SK-N-SH treated with all-trans-retinoic acid at 6 μM for 48 hours (cell line): ENCODE measurements at regions not wholly inside any gene's neighbourhood (a gene's known extent, or its start where the extent isn't known, plus 50 kb on each side); places are given as distances from the start of the nearest gene placed in this dataset.

Source experiments
- ATAC-seq: fragments of 200-7000 bp; cut with Tn5 transposase; 3 replicates; pipeline ENCODE4 v1.9.1; 2020; ENCODE audit warnings: mild to moderate bottlenecking, moderate library complexity
- ARNTL ChIP-seq: fragments of 450-650 bp; formaldehyde crosslinking; IDR thresholded peaks from 2 replicates; pipeline ENCODE4 v1.5.0; 2020; ENCODE audit warnings: low read depth, mild to moderate bottlenecking, moderate library complexity, borderline replicate concordance
- BACH2 ChIP-seq: fragments of 250-450 bp; sonication (Bioruptor Pico); IDR thresholded peaks from 2 replicates; pipeline ENCODE4 v1.9.0; 2021; ENCODE audit warnings: mild to moderate bottlenecking, borderline replicate concordance
- CREB5 ChIP-seq: fragments of 250-450 bp; sonication (Bioruptor Pico); IDR thresholded peaks from 2 replicates; pipeline ENCODE4 v1.5.1; 2020; ENCODE audit warnings: low read depth, mild to moderate bottlenecking, moderate library complexity
- CSRNP3 ChIP-seq: fragments of 250-450 bp; sonication (Bioruptor Pico); IDR thresholded peaks from 2 replicates; pipeline ENCODE4 v1.5.1; 2021; ENCODE audit warnings: mild to moderate bottlenecking, moderate library complexity
- ESRRG ChIP-seq: fragments of 250-450 bp; sonication (Bioruptor Pico); IDR thresholded peaks from 2 replicates; pipeline ENCODE4 v1.6.1; 2021; ENCODE audit warnings: mild to moderate bottlenecking
- GLIS3 ChIP-seq: fragments of 250-450 bp; sonication (Bioruptor Pico); IDR thresholded peaks from 2 replicates; pipeline ENCODE4 v1.5.0; 2020; ENCODE audit warnings: mild to moderate bottlenecking, moderate library complexity
- ISL1 ChIP-seq: fragments of 250-450 bp; sonication (Bioruptor Pico); IDR thresholded peaks from 2 replicates; pipeline ENCODE4 v2.1.2; 2022; ENCODE audit warnings: mild to moderate bottlenecking, moderate library complexity
- OSR1 ChIP-seq: fragments of 250-450 bp; sonication (Bioruptor Pico); IDR thresholded peaks from 2 replicates; pipeline ENCODE4 v1.8.0; 2022; ENCODE audit warnings: moderate library complexity, mild to moderate bottlenecking, inconsistent platforms
- PATZ1 ChIP-seq: fragments of 250-450 bp; sonication (Bioruptor Pico); IDR thresholded peaks from 2 replicates; pipeline ENCODE4 v1.8.0; 2020; ENCODE audit warnings: mild to moderate bottlenecking, moderate library complexity, borderline replicate concordance
- POU6F1 ChIP-seq: fragments of 250-450 bp; sonication (Bioruptor Pico); IDR thresholded peaks from 2 replicates; pipeline ENCODE4 v1.8.0; 2021; ENCODE audit warnings: low read depth, mild to moderate bottlenecking, moderate library complexity, borderline replicate concordance
- RARB ChIP-seq: fragments of 250-450 bp; sonication (Bioruptor Pico); IDR thresholded peaks from 2 replicates; pipeline ENCODE4 v1.8.0; 2021; ENCODE audit warnings: mild to moderate bottlenecking, moderate library complexity
- SNAI2 ChIP-seq: fragments of 250-450 bp; sonication (Bioruptor Pico); IDR thresholded peaks from 2 replicates; pipeline ENCODE4 v1.5.0; 2020; ENCODE audit warnings: mild to moderate bottlenecking, moderate library complexity
- TCF4 ChIP-seq: fragments of 250-450 bp; sonication (Bioruptor Pico); IDR thresholded peaks from 2 replicates; pipeline ENCODE4 v1.8.0; 2021; ENCODE audit warnings: mild to moderate bottlenecking, moderate library complexity, borderline replicate concordance
- TOX ChIP-seq: fragments of 250-450 bp; sonication (Bioruptor Pico); IDR thresholded peaks from 2 replicates; pipeline ENCODE4 v1.8.0; 2021; ENCODE audit warnings: mild to moderate bottlenecking, moderate library complexity, borderline replicate concordance
- TSHZ2 ChIP-seq: fragments of 250-450 bp; sonication (Bioruptor Pico); IDR thresholded peaks from 2 replicates; pipeline ENCODE4 v1.5.0; 2020; ENCODE audit warnings: mild to moderate bottlenecking, moderate library complexity
- ZC3H10 ChIP-seq: fragments of 250-450 bp; sonication (Bioruptor Pico); IDR thresholded peaks from 2 replicates; pipeline ENCODE4 v1.5.1; 2021; ENCODE audit warnings: mild to moderate bottlenecking, moderate library complexity
- ZFP3 ChIP-seq: fragments of 250-450 bp; sonication (Bioruptor Pico); IDR thresholded peaks from 2 replicates; pipeline ENCODE4 v1.5.0; 2020; ENCODE audit warnings: mild to moderate bottlenecking, moderate library complexity
- ZFP30 ChIP-seq: fragments of 450-650 bp; formaldehyde crosslinking; IDR thresholded peaks from 2 replicates; pipeline ENCODE4 v1.5.0; 2022; ENCODE audit warnings: mild to moderate bottlenecking, moderate library complexity
- ZNF565 ChIP-seq: fragments of 450-650 bp; formaldehyde crosslinking; conservative IDR thresholded peaks from 2 replicates; pipeline ENCODE4 v1.5.0; 2020; ENCODE audit warnings: low read depth, mild to moderate bottlenecking, moderate library complexity
- ZNF70 ChIP-seq: fragments of 450-650 bp; formaldehyde crosslinking; IDR thresholded peaks from 2 replicates; pipeline ENCODE4 v1.5.0; 2020; ENCODE audit warnings: mild to moderate bottlenecking, moderate library complexity
- ZNF8 ChIP-seq: fragments of 450-650 bp; formaldehyde crosslinking; IDR thresholded peaks from 2 replicates; pipeline ENCODE4 v1.5.0; 2020; ENCODE audit warnings: mild to moderate bottlenecking, moderate library complexity

- TF ChIP-seq ZFP30 (CRISPR knock-in tag): no peak
- TF ChIP-seq ZNF70 (CRISPR knock-in tag): no peak
- TF ChIP-seq ZFP3 (CRISPR knock-in tag): no peak
Observed at GRCh38 chr7:156049366-156049765, 237.1 kb upstream of the SHH start (continued).

- ATAC-seq: no peak
- TF ChIP-seq ZFP30 (CRISPR knock-in tag) (no peak), ZNF565 (CRISPR knock-in tag) (no peak), SNAI2 (CRISPR knock-in tag) (no peak), ESRRG (CRISPR knock-in tag) (no peak), BACH2 (CRISPR knock-in tag) (no peak), CSRNP3 (no peak), ISL1 (CRISPR knock-in tag) (no peak), GLIS3 (CRISPR knock-in tag) (no peak), POU6F1 (CRISPR knock-in tag) (no peak), TCF4 (CRISPR knock-in tag) (no peak), PATZ1 (no peak), ZNF8 (CRISPR knock-in tag) (no peak), ZFP3 (CRISPR knock-in tag) (no peak), CREB5 (CRISPR knock-in tag) (no peak), RARB (CRISPR knock-in tag) (no peak), ZC3H10 (CRISPR knock-in tag) (no peak)
- TF ChIP-seq, all 23 proteins: peak for 0
Observed at GRCh38 chr7:156046031-156046560, 233.8 kb upstream of the SHH start.

GRCh38 chr7:156043416-156044178 lies 231.3 kb upstream of the SHH start:
- ATAC-seq: no peak
- TF ChIP-seq POU6F1 (CRISPR knock-in tag) (no peak), RARB (CRISPR knock-in tag) (no peak), TSHZ2 (CRISPR knock-in tag) (no peak), ZNF8 (CRISPR knock-in tag) (no peak), TCF4 (CRISPR knock-in tag) (no peak), OSR1 (no peak), GLIS3 (CRISPR knock-in tag) (no peak), ARNTL (CRISPR knock-in tag) (no peak), TOX (CRISPR knock-in tag) (no peak), BACH2 (CRISPR knock-in tag) (no peak), CSRNP3 (no peak), PATZ1 (no peak)
